Activated CD8-positive, alpha-beta memory T cell treated with anti-CD3 and anti-CD28 coated beads for 4 hours (primary cell): ENCODE measurements at regions not wholly inside any gene's neighbourhood (a gene's known extent, or its start where the extent isn't known, plus 50 kb on each side); places are given as distances from the start of the nearest gene placed in this dataset.

Experiments used
- DNase-seq, 2 donors: peaks; one replicate each; pipeline ENCODE4 v3.0.0-alpha.2; 2020; ENCODE audit warnings: low read depth in 2 of 2

- no peak for DNase-seq
These were observed 91.7 kb upstream of the MAP3K4 start for GRCh38 chr6:160899671-160900430.

DNA sequence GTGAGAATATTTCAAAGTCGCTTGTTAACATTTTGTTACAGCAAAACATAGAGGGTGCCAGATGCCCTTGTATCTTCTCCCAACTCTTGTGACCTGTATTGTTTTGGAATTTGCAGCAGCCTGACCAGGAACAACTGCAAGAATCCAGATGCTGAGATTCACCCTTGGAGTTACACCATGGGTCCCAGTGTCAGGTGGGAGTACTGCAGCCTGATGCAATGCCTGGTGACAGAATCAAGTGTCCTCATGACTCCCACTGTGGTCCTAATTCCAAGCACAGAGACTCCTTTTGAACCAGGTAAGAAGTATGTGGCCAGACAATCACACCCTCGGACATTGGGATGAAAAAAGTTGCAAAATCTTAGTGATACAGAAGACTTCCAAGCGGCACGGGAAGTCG lies 79.6 kb upstream of the MAP3K4 start:
- no peak for DNase-seq

DNA sequence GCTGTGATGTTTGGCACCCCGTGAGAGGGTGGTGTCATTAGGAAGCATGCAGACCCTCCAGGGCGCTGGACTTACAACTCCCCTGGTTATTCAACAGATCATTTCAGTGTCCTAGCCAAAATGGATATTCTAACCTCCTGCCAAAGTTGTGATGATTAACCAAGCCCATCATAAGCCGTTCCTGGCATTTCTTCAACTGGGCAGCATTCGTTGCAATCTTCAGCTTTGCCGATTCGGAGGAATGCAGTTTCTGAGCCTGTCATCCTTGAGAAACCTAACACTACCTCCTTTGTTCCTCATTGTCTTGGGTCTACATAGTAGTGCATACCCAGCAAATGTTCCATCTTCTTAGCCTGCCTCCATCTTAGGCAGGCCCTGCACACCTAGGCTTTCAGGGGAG lies 79.2 kb upstream of the MAP3K4 start:
- no peak for DNase-seq

DNA sequence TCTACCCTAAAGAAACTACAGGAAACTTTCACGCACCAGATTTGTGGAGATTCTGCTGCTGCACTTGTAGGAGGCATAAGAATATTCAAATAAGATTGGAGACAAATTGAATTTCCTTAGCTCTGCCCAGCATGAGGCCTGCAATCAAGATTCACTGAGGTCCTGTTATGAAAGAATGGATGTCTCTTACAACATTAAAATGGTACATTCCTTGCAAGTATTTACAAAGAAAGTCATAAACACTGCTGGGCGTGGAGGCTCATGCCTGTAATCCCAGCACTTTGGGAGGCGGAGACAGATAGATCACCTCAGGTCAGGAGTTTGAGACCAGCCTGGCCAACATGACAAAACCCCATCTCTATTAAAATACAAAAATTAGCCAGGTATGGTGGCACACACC lies 74.0 kb upstream of the MAP3K4 start:
- DNase-seq = no peak

DNA sequence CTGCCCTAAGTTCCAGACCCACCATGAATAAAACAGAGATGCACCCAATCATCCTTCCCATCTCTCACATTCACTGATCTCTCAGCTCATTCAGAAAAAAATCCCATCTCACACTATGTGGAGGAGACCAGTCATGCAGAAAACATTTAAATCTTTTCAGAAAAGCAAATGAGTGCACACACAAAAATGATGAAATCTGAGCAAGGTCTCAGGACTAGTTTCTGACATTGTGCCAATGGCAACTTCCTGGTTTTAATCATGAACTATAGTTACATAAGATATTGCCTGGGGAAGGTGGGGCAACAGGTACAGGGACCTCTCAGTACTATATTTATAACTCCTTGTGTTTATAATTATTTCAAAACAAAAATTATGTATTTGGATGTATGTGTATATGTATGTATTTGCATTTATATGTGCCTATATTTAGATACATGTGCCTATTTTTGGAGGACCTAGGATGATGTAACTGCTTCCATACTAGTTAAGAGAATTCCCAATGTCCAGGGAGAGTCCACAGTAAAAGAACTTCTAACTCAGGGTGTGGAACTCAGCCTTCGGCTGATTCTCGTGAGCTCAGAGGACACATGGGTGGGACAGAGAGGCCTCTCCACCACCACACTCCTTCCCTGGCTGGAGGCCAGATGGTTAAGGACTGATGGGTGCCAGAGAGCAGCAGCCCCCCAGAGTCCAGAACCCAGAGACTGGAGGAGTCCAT lies 71.7 kb upstream of the MAP3K4 start:
- DNase-seq = no peak

GRCh38 chr6:160921095-160921494 lies 70.5 kb upstream of the MAP3K4 start:
- DNase-seq = no peak

DNA sequence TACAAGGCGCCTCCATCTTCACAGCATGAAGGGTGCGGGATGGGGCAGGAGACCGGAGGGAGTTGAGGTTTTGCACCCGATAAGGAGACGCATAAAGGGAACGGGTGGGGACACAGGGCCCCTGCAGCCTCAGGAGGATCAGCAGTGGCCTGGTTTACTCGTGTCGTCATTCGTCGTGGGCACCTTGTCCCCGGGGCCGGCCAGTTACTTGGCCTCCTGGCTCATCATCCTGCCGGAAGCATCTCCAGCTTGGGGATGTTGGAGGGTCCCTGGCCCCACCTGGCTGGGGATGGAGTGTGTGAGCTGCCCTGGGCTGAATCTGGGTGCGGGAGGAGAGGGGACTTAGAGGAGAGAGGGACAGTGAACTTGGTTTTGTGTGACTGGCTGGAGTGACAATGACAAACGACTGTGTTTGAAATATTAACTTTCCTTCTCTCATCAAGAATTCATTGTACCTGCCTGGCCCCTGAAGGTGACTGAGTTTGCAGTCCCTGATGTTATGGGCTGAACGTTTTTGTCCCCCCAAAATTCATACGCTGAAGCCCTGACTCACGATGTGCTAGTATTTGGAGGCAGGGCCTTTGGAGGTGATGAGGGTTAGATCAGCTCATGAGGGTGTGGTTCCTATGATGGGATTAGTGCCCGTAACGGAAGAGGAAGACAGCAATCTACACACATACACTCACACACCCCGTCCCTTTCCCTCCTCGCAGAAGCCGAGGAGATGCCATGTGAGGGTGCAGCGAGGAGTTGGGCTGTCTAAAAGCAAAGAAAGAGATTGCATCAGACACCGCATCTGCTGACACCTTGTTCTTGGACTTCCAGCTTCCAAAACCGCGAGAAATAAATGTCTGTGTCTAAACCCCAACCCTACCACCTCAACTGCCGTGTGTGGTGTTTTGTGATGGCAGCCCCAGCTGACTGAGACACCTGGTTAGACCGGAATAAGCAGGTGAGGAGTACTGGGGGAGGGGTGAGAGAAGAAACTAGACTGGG lies 65.0 kb upstream of the MAP3K4 start:
- DNase-seq = no peak

GRCh38 chr6:160927416-160927815 lies 64.2 kb upstream of the MAP3K4 start:
- DNase-seq = no peak

- no peak for DNase-seq
These were observed 62.2 kb upstream of the MAP3K4 start for GRCh38 chr6:160929361-160929760.

DNA sequence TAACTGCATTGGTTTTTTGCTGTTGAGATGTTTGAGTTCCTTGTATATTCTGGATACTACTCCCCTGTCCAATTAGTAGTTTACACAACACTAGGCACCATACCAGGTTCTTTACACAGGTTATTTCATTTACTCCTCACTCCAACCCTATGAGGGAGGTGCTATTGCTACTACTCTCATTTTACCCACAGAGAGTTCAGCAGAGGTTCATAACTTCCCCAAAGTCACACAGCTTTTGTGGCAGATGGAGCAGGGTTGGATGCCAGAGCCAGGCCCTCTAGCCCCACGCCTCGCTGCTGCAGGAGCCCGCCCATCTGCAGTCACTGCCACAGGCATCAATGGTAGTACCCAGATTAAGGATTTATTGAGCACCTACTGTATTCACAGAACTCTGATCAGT lies 61.7 kb upstream of the MAP3K4 start:
- no peak for DNase-seq

DNA sequence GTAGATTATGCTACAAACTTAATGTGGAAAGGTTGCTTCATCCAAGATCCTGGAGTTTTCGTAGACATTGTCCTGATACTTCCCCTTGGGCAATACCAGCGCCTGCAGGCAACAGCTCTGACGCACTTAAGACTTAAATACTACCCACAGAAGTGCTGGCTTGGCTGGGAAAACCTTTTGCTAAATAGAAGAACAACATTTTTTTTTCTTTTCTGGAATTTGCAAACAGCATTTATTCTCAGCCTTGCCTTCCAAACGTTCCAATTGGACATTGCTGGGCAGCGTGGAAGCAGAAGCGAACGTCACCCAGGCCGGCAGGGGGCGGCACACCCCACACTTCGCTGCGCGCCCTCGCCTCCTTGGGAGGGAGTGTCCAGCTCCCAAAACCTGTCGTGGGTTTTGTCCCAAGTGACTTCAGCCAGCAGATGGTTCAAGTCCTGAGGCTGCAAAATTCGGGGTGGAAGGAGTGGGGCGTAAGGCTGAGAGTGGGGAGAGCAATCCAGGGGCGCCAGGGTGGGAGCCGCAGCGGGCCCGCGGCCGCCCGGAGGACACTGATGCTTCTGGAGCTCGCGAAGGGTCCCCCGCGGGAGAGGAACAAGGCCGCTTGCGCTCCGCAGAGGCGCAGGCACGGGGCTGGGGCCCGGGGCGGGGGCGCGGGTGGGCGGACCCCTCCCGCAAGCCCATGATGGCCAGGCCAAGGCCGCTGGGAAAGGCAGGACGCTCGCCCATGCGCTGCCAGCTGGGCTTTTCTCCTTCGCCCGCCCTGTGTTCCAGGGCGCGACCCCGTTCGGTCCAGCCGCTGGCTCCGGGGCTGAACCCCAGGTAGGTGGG lies 60.8 kb upstream of the MAP3K4 start:
- peak in 1 of 2 donors; percentile 8 for DNase-seq

GRCh38 chr6:160931378-160932310 lies 59.9 kb upstream of the MAP3K4 start:
- no peak for DNase-seq

- no peak for DNase-seq
These were observed 58.3 kb upstream of the MAP3K4 start for GRCh38 chr6:160933256-160933655.

- DNase-seq = no peak
These were observed 57.4 kb upstream of the MAP3K4 start for GRCh38 chr6:160934157-160934556.

GRCh38 chr6:160940197-160940596 lies 51.4 kb upstream of the MAP3K4 start:
- no peak for DNase-seq
